ENCODE measurements at regions not wholly inside any gene's neighbourhood (a gene's known extent, or its start where the extent isn't known, plus 50 kb on each side); places are given as distances from the start of the nearest gene placed in this dataset.

DNA sequence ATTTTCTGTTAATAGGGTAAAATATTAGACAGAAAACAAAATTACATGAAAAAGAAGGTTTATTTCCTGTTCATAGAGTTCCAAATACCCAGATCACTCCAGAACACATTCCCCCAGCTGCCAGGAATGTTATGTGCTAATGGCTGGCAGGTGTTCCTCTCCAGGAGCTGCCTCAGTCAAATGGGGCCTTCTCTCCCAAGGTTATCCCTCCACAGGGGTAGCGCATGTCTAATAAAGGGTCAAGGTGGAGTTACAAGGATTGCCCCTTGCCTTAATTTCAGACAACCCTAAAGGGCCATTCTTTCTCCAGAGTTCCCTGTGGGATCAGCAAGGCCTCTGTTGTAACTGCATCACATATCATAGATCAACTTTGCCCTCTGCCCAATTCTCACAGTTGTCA, 148.6 kb upstream of the PLPPR1 start:
- TF ChIP-seq, protein P1, sequence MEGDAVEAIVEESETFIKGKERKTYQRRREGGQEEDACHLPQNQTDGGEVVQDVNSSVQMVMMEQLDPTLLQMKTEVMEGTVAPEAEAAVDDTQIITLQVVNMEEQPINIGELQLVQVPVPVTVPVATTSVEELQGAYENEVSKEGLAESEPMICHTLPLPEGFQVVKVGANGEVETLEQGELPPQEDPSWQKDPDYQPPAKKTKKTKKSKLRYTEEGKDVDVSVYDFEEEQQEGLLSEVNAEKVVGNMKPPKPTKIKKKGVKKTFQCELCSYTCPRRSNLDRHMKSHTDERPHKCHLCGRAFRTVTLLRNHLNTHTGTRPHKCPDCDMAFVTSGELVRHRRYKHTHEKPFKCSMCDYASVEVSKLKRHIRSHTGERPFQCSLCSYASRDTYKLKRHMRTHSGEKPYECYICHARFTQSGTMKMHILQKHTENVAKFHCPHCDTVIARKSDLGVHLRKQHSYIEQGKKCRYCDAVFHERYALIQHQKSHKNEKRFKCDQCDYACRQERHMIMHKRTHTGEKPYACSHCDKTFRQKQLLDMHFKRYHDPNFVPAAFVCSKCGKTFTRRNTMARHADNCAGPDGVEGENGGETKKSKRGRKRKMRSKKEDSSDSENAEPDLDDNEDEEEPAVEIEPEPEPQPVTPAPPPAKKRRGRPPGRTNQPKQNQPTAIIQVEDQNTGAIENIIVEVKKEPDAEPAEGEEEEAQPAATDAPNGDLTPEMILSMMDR (conservative IDR thresholded peaks at IDR 0.05; ENCODE audit: low read depth, low read length), result no peak
- no peak overlapping the region for H3K4me3 ChIP-seq (ENCODE audit: low read depth, low read length)
- no peak for DNase-seq (ENCODE audit: low read depth)

DNA sequence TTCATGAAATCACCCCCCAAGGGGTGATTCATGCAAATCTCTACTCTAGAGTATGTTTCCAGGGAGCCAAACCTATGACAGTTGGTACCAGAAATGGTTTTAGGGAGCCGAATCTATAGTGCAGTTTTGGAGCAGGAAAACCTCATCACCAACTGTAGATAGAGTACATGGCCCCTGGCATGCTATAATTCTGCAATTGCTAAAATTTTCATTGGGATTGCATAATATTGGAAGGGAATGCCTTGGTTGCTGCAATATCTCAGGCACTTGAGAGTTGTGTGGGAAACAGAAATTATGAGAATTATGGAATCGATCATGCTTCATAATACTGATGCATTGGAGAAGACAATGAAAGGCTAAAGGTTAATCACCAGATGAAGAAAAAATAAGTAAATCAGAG, 148.2 kb upstream of the PLPPR1 start:
- no peak for DNase-seq (ENCODE audit: low read depth)
- no peak overlapping the region for H3K4me3 ChIP-seq (ENCODE audit: low read depth, low read length)
- TF ChIP-seq, protein P1 (conservative IDR thresholded peaks at IDR 0.05; ENCODE audit: low read depth, low read length), result no peak

DNA sequence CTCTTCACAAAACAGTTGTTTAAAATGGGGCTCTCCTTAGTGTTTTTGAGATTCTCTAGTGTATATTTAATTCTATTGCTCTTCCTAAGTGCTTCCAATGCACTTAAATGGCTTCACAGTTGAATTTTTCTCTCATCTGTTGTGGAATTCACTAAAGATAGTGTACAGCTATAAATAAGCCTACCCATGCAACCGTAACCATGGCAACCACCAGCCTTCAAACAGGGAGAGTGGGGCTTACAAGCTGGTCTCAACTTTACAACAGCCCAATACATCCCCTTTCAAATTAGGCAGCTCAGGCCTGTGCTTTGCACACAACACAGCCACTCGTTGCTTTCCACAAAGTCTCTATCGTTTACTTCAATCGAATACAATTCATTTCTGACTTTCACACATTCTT, 144.0 kb upstream of the PLPPR1 start:
- no peak for DNase-seq (ENCODE audit: low read depth)
- TF ChIP-seq, protein P1 (conservative IDR thresholded peaks at IDR 0.05; ENCODE audit: low read depth, low read length), result no peak
- no peak overlapping the region for H3K4me3 ChIP-seq (ENCODE audit: low read depth, low read length)

DNA sequence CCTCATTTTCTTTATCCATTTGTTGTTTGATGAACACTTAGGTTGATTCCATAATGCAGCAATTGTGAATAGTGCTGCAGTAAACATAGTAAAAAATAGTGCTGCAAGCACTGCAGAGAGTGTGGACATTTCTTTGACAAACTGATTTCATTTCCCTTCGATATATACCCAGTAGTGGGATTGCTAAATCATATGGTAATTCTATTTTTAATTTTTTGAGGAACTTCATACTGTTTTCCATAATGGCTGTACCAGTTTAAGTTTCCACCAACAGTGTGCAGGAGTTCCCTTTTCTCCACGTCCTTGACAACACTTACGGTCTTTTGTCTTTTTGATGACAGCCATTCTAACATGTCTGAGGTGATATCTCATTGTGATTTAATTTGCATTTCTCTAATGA, 138.2 kb upstream of the PLPPR1 start:
- TF ChIP-seq, protein P1 (conservative IDR thresholded peaks at IDR 0.05; ENCODE audit: low read depth, low read length), result no peak
- DNase-seq (ENCODE audit: low read depth), result no peak
- no peak overlapping the region for H3K4me3 ChIP-seq (ENCODE audit: low read depth, low read length)

DNA sequence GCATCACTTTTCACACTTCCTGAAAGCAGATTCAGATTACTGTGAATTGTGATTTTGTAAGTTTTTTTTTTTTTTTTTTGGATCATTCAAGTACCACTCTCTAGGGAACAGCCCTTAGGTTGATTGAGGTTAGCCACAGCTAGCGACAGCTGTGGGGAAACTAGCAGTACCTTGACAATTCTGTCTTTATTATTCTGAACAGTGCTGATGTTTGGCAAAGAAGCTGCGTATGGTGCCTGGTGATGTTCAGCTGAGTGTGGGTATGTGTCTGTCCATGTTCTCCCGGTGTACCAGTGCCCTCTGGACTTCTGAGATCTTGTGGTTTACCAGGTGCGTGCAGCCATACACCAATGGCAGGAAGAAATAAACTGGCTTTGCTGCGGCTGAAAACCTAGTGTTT, 117.3 kb upstream of the PLPPR1 start:
- H3K4me3 ChIP-seq (ENCODE audit: low read depth, low read length), result no peak overlapping the region
- no peak for DNase-seq (ENCODE audit: low read depth)
- TF ChIP-seq, protein P1 (conservative IDR thresholded peaks at IDR 0.05; ENCODE audit: low read depth, low read length), result no peak

DNA sequence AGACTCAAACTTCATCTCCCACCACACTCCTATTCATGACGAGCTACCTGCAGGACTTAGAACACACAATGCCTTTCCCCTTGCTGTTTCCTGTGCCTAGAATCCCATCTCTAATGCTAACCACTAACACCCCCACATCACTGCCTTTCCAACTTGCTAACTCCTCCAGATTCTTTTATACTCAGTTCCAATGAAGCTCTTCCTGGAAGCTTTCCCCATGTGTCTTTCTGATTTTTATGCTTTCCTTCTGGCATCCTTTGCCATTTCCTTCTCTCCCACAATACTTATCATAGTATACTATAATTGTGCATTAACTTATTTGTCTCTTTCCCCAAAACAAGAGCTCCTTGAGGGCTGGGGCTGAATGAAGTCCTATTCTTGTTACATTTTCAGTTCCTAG, 115.3 kb upstream of the PLPPR1 start:
- no peak for DNase-seq (ENCODE audit: low read depth)
- no peak overlapping the region for H3K4me3 ChIP-seq (ENCODE audit: low read depth, low read length)
- TF ChIP-seq, protein P1 (conservative IDR thresholded peaks at IDR 0.05; ENCODE audit: low read depth, low read length), result no peak

DNA sequence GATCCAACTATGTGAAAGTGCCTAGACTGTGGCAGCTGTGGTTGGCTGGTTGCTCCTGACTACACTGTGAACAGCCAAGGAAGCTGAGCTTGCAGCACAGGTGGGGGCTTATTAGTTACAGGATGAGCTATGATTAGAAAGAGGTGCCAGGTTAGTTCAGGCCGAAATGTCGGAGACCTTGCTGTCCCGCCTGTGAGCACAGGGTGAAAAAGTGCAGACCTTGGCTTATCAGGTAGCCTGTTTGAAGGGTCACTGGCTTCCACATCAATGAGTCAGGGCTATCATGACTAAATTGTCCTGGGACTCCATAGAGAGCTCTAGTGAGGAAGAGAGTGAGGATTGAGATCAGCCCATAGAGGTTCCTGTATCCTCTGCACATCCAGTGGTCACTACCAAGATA, 114.3 kb upstream of the PLPPR1 start:
- DNase-seq (ENCODE audit: low read depth), result no peak
- no peak overlapping the region for H3K4me3 ChIP-seq (ENCODE audit: low read depth, low read length)
- TF ChIP-seq, protein P1 (conservative IDR thresholded peaks at IDR 0.05; ENCODE audit: low read depth, low read length), result no peak

Data from epithelial cell of proximal tubule (primary cell).